Endothelial cell of umbilical vein (primary cell): ENCODE measurements at regions not wholly inside any gene's neighbourhood (a gene's known extent, or its start where the extent isn't known, plus 50 kb on each side); places are given as distances from the start of the nearest gene placed in this dataset.

Source experiments
- BruUV-seq: library from RNA; stranded (reverse); fragments of 400-500 nt; replicated peaks from 2 replicates; lab custom pipeline; 2021; lab: Mats Ljungman, UMichigan
- CTCF ChIA-PET: fragments of 300-600, 350-600 bp; sonication (Branson Sonifier 250); formaldehyde crosslinking; loops from one replicate; lab custom pipeline; 2021; ENCODE audit warnings: antibody characterized with exemption, inconsistent platforms; lab: Charles Lee
- POLR2A ChIA-PET: fragments of 300-600, 350-600 bp; sonication (Branson Sonifier 250); formaldehyde crosslinking; loops from one replicate; lab custom pipeline; 2021; ENCODE audit warnings: antibody characterized with exemption, inconsistent platforms; lab: Charles Lee
- DNase-seq: peaks from one replicate; pipeline ENCODE4 v3.0.0-alpha.2; 2011; ENCODE audit warnings: low read depth, low spot score
- FAIRE-seq: peaks from 2 replicates; lab custom pipeline; 2011; peaks lifted over from hg19 to GRCh38; lab: Jason Lieb, UNC
- H2AFZ ChIP-seq: 2 replicates; pipeline ENCODE4 v1.6.0; 2012; ENCODE audit warnings: low read depth, low read length, control low read depth, inconsistent platforms
- H3K27ac ChIP-seq: 2 replicates; pipeline ENCODE4 v1.5.1; 2011; ENCODE audit warnings: low read depth, mild to moderate bottlenecking, control low read depth, low read length, moderate library complexity; ENCODE audit not compliant: insufficient read depth
- H3K27me3 ChIP-seq, 2 experiments: 2 replicates each; pipeline versions ENCODE4 v1.6.0 to v1.6.1; 2011; ENCODE audit warnings: low read length in 2 of 2, mixed read lengths in 1 of 2; ENCODE audit not compliant: control insufficient read depth in 2 of 2, insufficient read depth in 2 of 2
- H3K36me3 ChIP-seq, 2 experiments: 2 replicates in 1 of 2; 3 replicates in 1 of 2; pipeline ENCODE4 v1.5.1; 2011; ENCODE audit warnings: low read length in 2 of 2, mild to moderate bottlenecking in 1 of 2, moderate library complexity in 1 of 2; ENCODE audit not compliant: control insufficient read depth in 2 of 2, insufficient read depth in 2 of 2; ENCODE audit errors: extremely low read depth in 1 of 2
- H3K4me1 ChIP-seq: 3 replicates; pipeline ENCODE4 v1.5.1; 2011; ENCODE audit warnings: mild to moderate bottlenecking, low read length; ENCODE audit not compliant: control insufficient read depth, insufficient read depth; ENCODE audit errors: extremely low read depth
- H3K4me2 ChIP-seq: 2 replicates; pipeline ENCODE4 v1.6.1; 2011; ENCODE audit warnings: low read length, control low read depth, mixed read lengths; ENCODE audit not compliant: insufficient read depth
- H3K4me3 ChIP-seq, 3 experiments: fragments of 200-600 bp in 1 of 3; sonication (generic), shearing (Covaris generic) in 1 of 3; replicated peaks in 1 of 3; 2 replicates each; pipeline ENCODE4 v1.5.1; 2011 to 2016; ENCODE audit warnings: control low read depth in 3 of 3, low read length in 3 of 3, mild to moderate bottlenecking in 2 of 3, inconsistent platforms in 1 of 3, low read depth in 1 of 3, moderate library complexity in 1 of 3; ENCODE audit not compliant: insufficient read depth in 1 of 3
- H3K79me2 ChIP-seq: 2 replicates; pipeline ENCODE4 v1.6.0; 2012; ENCODE audit warnings: low read length, inconsistent platforms; ENCODE audit not compliant: control insufficient read depth, insufficient read depth
- H3K9ac ChIP-seq: replicated peaks from 2 replicates; pipeline ENCODE3; 2011; ENCODE audit warnings: low read length, control low read depth; ENCODE audit not compliant: insufficient read depth; ENCODE audit errors: extremely low read depth
- H3K9me1 ChIP-seq: replicated peaks from 3 replicates; pipeline ENCODE4 v1.6.0; 2011; ENCODE audit warnings: mild to moderate bottlenecking, low read length; ENCODE audit not compliant: control insufficient read depth, insufficient read depth; ENCODE audit errors: extremely low read depth
- H3K9me3 ChIP-seq: replicated peaks from 2 replicates; pipeline ENCODE4 v1.5.1; 2012; ENCODE audit warnings: low read length, inconsistent platforms; ENCODE audit not compliant: control insufficient read depth, insufficient read depth
- H4K20me1 ChIP-seq: replicated peaks from 2 replicates; pipeline ENCODE3; 2011; ENCODE audit warnings: mild to moderate bottlenecking, low read length; ENCODE audit not compliant: control insufficient read depth, insufficient read depth; ENCODE audit errors: extremely low read depth
- CTCF ChIP-seq, 2 donors: IDR thresholded peaks; 1 replicate in 1 of 2; 2 replicates in 1 of 2; pipeline ENCODE4 v1.5.1; 2011; ENCODE audit warnings: low read length in 2 of 2, mild to moderate bottlenecking in 2 of 2, moderate library complexity in 2 of 2, control low read depth in 1 of 2, inconsistent platforms in 1 of 2, low read depth in 1 of 2; ENCODE audit not compliant: insufficient read depth in 1 of 2; ENCODE audit errors: extremely low read depth in 1 of 2
- EZH2 ChIP-seq: IDR thresholded peaks from 2 replicates; pipeline ENCODE4 v1.6.1; 2012; ENCODE audit warnings: borderline replicate concordance, low read depth, mild to moderate bottlenecking, moderate library complexity, low read length, inconsistent platforms; ENCODE audit not compliant: severe bottlenecking
- FOS ChIP-seq: IDR thresholded peaks from 2 replicates; pipeline ENCODE4 v1.6.1; 2011; ENCODE audit warnings: mild to moderate bottlenecking, low read length, moderate library complexity, borderline replicate concordance; ENCODE audit not compliant: insufficient read depth
- GATA2 ChIP-seq: IDR thresholded peaks from 2 replicates; pipeline ENCODE4 v1.7.0; 2011; ENCODE audit warnings: low read depth, mild to moderate bottlenecking, moderate library complexity, mixed read lengths, low read length; ENCODE audit not compliant: insufficient read length, insufficient read depth
- JUN ChIP-seq: IDR thresholded peaks from 2 replicates; pipeline ENCODE4 v1.6.1; 2011; ENCODE audit warnings: borderline replicate concordance, low read depth; ENCODE audit not compliant: insufficient read length, insufficient read depth
- MAX ChIP-seq: IDR thresholded peaks from 2 replicates; pipeline ENCODE4 v1.6.1; 2011; ENCODE audit not compliant: insufficient read depth, insufficient read length
- MYC ChIP-seq: IDR thresholded peaks from one replicate; pipeline ENCODE4 v1.6.1; 2011; ENCODE audit warnings: mild to moderate bottlenecking, low read depth, low read length
- POLR2A ChIP-seq: IDR thresholded peaks from 2 replicates; pipeline ENCODE4 v1.6.1; 2012; ENCODE audit warnings: low read depth, mild to moderate bottlenecking, control low read depth, low read length
- POLR2AphosphoS5 ChIP-seq: IDR thresholded peaks from 2 replicates; pipeline ENCODE4 v1.6.1; 2012; ENCODE audit warnings: low read depth, mild to moderate bottlenecking, control low read depth, low read length, moderate library complexity; ENCODE audit not compliant: insufficient read depth
- dilution Hi-C: fragments of 300-500 bp; cut with MboI; formaldehyde crosslinking; loops from one replicate; pipeline ENCODE4 v1.15.0; 2019; ENCODE audit warnings: low sequenced_read_pairs; ENCODE audit not compliant: extremely low pct_ligation_motif_present
- intact Hi-C: fragments of 100-400 bp; cut with micrococcal nuclease; formaldehyde crosslinking; loops from one replicate; pipeline ENCODE4 v1.10.0; 2022

GRCh38 chr2:39581866-39582265 lies 83.9 kb upstream of the TMEM178A start:
- CTCF ChIA-PET: interaction anchor here (1.7 kb wide), 1 partner anchor 12 kb away, joined by 6 read pairs; no protein-coding TSS in a partner anchor
- H3K4me1 ChIP-seq: no peaks in the 10 kb centered on the region
- no peak overlapping the region for H2AFZ ChIP-seq
- POLR2A ChIA-PET: no interaction called here
- peaks cover 3 to 7% of the 10 kb centered on the region in 2 experiments for H3K27me3 ChIP-seq
- H3K27ac ChIP-seq: no peak overlapping the region
- H3K9me1 ChIP-seq: no peaks in the 10 kb centered on the region
- H3K9me3 ChIP-seq: no peaks in the 10 kb centered on the region
- H3K79me2 ChIP-seq: no peaks in the 10 kb centered on the region
- H4K20me1 ChIP-seq: no peaks in the 10 kb centered on the region
- no peak for DNase-seq
- dilution Hi-C loops (no loop called here), intact Hi-C loops (no loop called here)
- no TSS peak for BruUV-seq
- no peak overlapping the region for H3K4me3 ChIP-seq
- H3K36me3 ChIP-seq: no peaks in the 10 kb centered on the region
- TF ChIP-seq GATA2: no peak
- no peak for TF ChIP-seq MYC
- no peak for TF ChIP-seq FOS
- no peak for TF ChIP-seq JUN
- no peak for TF ChIP-seq POLR2AphosphoS5
- no peak overlapping the region for H3K4me2 ChIP-seq
- H3K9ac ChIP-seq: no peak overlapping the region
- FAIRE-seq: no peak

GRCh38 chr2:39583213-39583612 lies 82.5 kb upstream of the TMEM178A start:
- intact Hi-C loops: no loop called here
- dilution Hi-C loops: no loop called here
- CTCF ChIA-PET: interaction anchor here (0.9 to 1.8 kb wide), 2 partner anchors 10 to 14 kb away, joined by 3 to 5 read pairs; no protein-coding TSS in a partner anchor
- no TSS peak for BruUV-seq
- H3K9ac ChIP-seq: no peak overlapping the region
- no peaks in the 10 kb centered on the region for H4K20me1 ChIP-seq
- H3K4me1 ChIP-seq: no peaks in the 10 kb centered on the region
- H3K9me3 ChIP-seq: no peaks in the 10 kb centered on the region
- H3K4me3 ChIP-seq: no peak overlapping the region
- DNase-seq (no peak), FAIRE-seq (no peak)
- no peak for TF ChIP-seq FOS
- TF ChIP-seq MYC: no peak
- no peak for TF ChIP-seq MAX
- no peak for TF ChIP-seq POLR2AphosphoS5
- no peak for TF ChIP-seq POLR2A
- TF ChIP-seq EZH2: no peak
- TF ChIP-seq GATA2: no peak
- no peak for TF ChIP-seq JUN
- TF ChIP-seq CTCF (IDR thresholded peaks at IDR 0.05; ENCODE audit: extremely low read depth in 1 of 2, insufficient read depth in 1 of 2, low read depth in 1 of 2, low read length in 2 of 2): no peak
- no peak overlapping the region for H3K27ac ChIP-seq
- H3K4me2 ChIP-seq: no peak overlapping the region
- no peaks in the 10 kb centered on the region for H3K36me3 ChIP-seq
- peaks cover 3 to 7% of the 10 kb centered on the region in 2 experiments for H3K27me3 ChIP-seq
- H3K9me1 ChIP-seq: no peaks in the 10 kb centered on the region
- POLR2A ChIA-PET: no interaction called here
- H3K79me2 ChIP-seq: no peaks in the 10 kb centered on the region
- no peak overlapping the region for H2AFZ ChIP-seq
